DND-41 (cell line): ENCODE measurements at regions not wholly inside any gene's neighbourhood (a gene's known extent, or its start where the extent isn't known, plus 50 kb on each side); places are given as distances from the start of the nearest gene placed in this dataset.
"Not testable (repeated sequence)": the region's sequence is repeated elsewhere in the genome, so short reads cannot be mapped to it uniquely, and the experiment has no call there.

Experiments used
- ATAC-seq: fragments of 200-7000 bp; cut with Tn5 transposase; 3 replicates; pipeline ENCODE4 v1.9.1; 2021; ENCODE audit warnings: low read depth; ENCODE audit not compliant: insufficient read depth
- DNase-seq: peaks from one replicate; pipeline ENCODE4 v3.0.0-alpha.2; 2020
- H2AFZ ChIP-seq: 2 replicates; pipeline ENCODE4 v1.6.0; 2012; ENCODE audit warnings: low read depth, low read length
- H3K27ac ChIP-seq: 2 replicates; pipeline ENCODE4 v1.5.1; 2012; ENCODE audit warnings: low read length, inconsistent platforms
- H3K27me3 ChIP-seq: fragments of 200-600 bp; sonication (generic); 2 replicates; pipeline ENCODE4 v1.6.0; 2012; ENCODE audit warnings: low read length, mild to moderate bottlenecking, inconsistent platforms; ENCODE audit not compliant: insufficient read depth, poor library complexity
- H3K36me3 ChIP-seq: 2 replicates; pipeline ENCODE4 v1.5.1; 2012; ENCODE audit warnings: low read length, inconsistent platforms; ENCODE audit not compliant: insufficient read depth
- H3K4me1 ChIP-seq: 2 replicates; pipeline ENCODE4 v1.5.1; 2012; ENCODE audit warnings: mild to moderate bottlenecking, low read length; ENCODE audit not compliant: insufficient read depth
- H3K4me2 ChIP-seq: 2 replicates; pipeline ENCODE4 v1.6.0; 2012; ENCODE audit warnings: mild to moderate bottlenecking, moderate library complexity, low read length, inconsistent platforms; ENCODE audit not compliant: insufficient read depth
- H3K4me3 ChIP-seq, 2 experiments: fragments of 200-600 bp in 1 of 2; shearing (Covaris generic) in 1 of 2; 2 replicates each; pipeline ENCODE4 v1.5.1; 2012 to 2016; ENCODE audit warnings: inconsistent platforms in 2 of 2, low read length in 2 of 2, mild to moderate bottlenecking in 2 of 2, low read depth in 1 of 2, moderate library complexity in 1 of 2
- H3K79me2 ChIP-seq: 2 replicates; pipeline ENCODE4 v1.6.0; 2012; ENCODE audit warnings: low read length, inconsistent platforms; ENCODE audit not compliant: insufficient read depth
- H3K9ac ChIP-seq: 2 replicates; pipeline ENCODE4 v1.6.0; 2012; ENCODE audit warnings: low read depth, mild to moderate bottlenecking, inconsistent platforms, low read length, moderate library complexity
- H3K9me3 ChIP-seq: 2 replicates; pipeline ENCODE4 v1.5.1; 2012; ENCODE audit warnings: low read length, moderate library complexity, mild to moderate bottlenecking, inconsistent platforms; ENCODE audit not compliant: insufficient read depth, severe bottlenecking
- H4K20me1 ChIP-seq: 2 replicates; pipeline ENCODE4 v1.6.0; 2012; ENCODE audit warnings: low read length; ENCODE audit not compliant: insufficient read depth
- CTCF ChIP-seq: IDR thresholded peaks from 2 replicates; pipeline ENCODE4 v1.5.1; 2012; ENCODE audit warnings: borderline replicate concordance, low read length, moderate library complexity, mild to moderate bottlenecking; ENCODE audit not compliant: poor library complexity, severe bottlenecking; ENCODE audit errors: extremely low read depth
- EZH2 ChIP-seq: IDR thresholded peaks from 3 replicates; pipeline ENCODE4 v1.6.1; 2012; ENCODE audit warnings: borderline replicate concordance, low read depth, mild to moderate bottlenecking, moderate library complexity, low read length, inconsistent platforms; ENCODE audit not compliant: severe bottlenecking

GRCh38 chrX:147537172-147537571, 374.5 kb upstream of the FMR1 start:
- TF ChIP-seq EZH2 (no peak), CTCF (no peak)
- ATAC-seq = no peak
- Histone ChIP-seq H2AFZ (no peak overlapping the region), H3K27me3 (no peaks in the 10 kb centered on the region), H3K9me3 (no peaks in the 10 kb centered on the region), H3K9ac (no peak overlapping the region), H3K27ac (no peak overlapping the region), H3K4me2 (no peak overlapping the region), H4K20me1 (no peaks in the 10 kb centered on the region), H3K4me1 (0 out of 2 replicates have a peak, but pooled peaks cover 7% of the 10 kb centered on the region), H3K36me3 (no peaks in the 10 kb centered on the region), H3K4me3 (no peak overlapping the region), H3K79me2 (no peaks in the 10 kb centered on the region)
- DNase-seq = no peak

- not testable (repeated sequence) for H3K4me3 ChIP-seq
These were observed 363.7 kb upstream of the FMR1 start for GRCh38 chrX:147548023-147548422.

GRCh38 chrX:147550217-147550616, 361.5 kb upstream of the FMR1 start:
- H3K9me3 ChIP-seq = no peaks in the 10 kb centered on the region
- H3K79me2 ChIP-seq = no peaks in the 10 kb centered on the region
- no peaks in the 10 kb centered on the region for H4K20me1 ChIP-seq
- no peak overlapping the region for H2AFZ ChIP-seq
- H3K4me1 ChIP-seq = no peaks in the 10 kb centered on the region
- no peaks in the 10 kb centered on the region for H3K27me3 ChIP-seq
- no peak overlapping the region for H3K4me3 ChIP-seq
- H3K27ac ChIP-seq = no peak overlapping the region
- no peak overlapping the region for H3K9ac ChIP-seq
- no peak overlapping the region for H3K4me2 ChIP-seq
- H3K36me3 ChIP-seq = no peaks in the 10 kb centered on the region
- DNase-seq (peak; percentile 46), ATAC-seq (0 out of 3 replicates have a peak, but pooled peaks have one; percentile 63)
- TF ChIP-seq CTCF = peak; percentile 63
- TF ChIP-seq EZH2 = no peak

More at GRCh38 chrX:147548023-147548422, 363.7 kb upstream of the FMR1 start:
- H3K4me2 ChIP-seq, H3K79me2 ChIP-seq, H3K4me1 ChIP-seq, H3K27ac ChIP-seq, ATAC-seq, DNase-seq, H4K20me1 ChIP-seq, H3K9me3 ChIP-seq, H2AFZ ChIP-seq, H3K27me3 ChIP-seq, H3K9ac ChIP-seq, H3K36me3 ChIP-seq: not testable (repeated sequence)

GRCh38 chrX:147559191-147559590, 352.5 kb upstream of the FMR1 start:
- ATAC-seq = peak; percentile 44; the same call in 1 of the 3 replicates
- Histone ChIP-seq H3K9me3 (no peaks in the 10 kb centered on the region), H3K79me2 (no peaks in the 10 kb centered on the region), H3K27me3 (no peaks in the 10 kb centered on the region), H3K4me2 (no peak overlapping the region), H3K4me1 (peaks cover 14% of the 10 kb centered on the region), H3K9ac (no peak overlapping the region), H4K20me1 (no peaks in the 10 kb centered on the region), H2AFZ (no peak overlapping the region), H3K36me3 (no peaks in the 10 kb centered on the region), H3K27ac (no peak overlapping the region), H3K4me3 (no peak overlapping the region)
- TF ChIP-seq CTCF (no peak), EZH2 (no peak)
- DNase-seq = no peak
